Right lobe of liver (tissue), 4 donors: ENCODE measurements at regions not wholly inside any gene's neighbourhood (a gene's known extent, or its start where the extent isn't known, plus 50 kb on each side); places are given as distances from the start of the nearest gene placed in this dataset.

Experiments
- CTCF ChIP-seq, 4 donors: fragments of 200-600 bp in 3 of 4; fragments of 450-650 bp in 1 of 4; IDR thresholded peaks; one replicate each; pipeline versions ENCODE4 v1.5.1 to v1.8.0; 2016 to 2022; ENCODE audit warnings: antibody characterized with exemption in 4 of 4, mild to moderate bottlenecking in 2 of 4
- POLR2A ChIP-seq: fragments of 450-650 bp; IDR thresholded peaks from one replicate; pipeline ENCODE4 v1.6.1; 2017; ENCODE audit warnings: antibody characterized with exemption, mild to moderate bottlenecking
- donor health status: DM: no; HTN: no; CAD: no.
- donor health status: DM: no; HTN: no; CAD: no.
- donor health status: DM: no; HTN: yes; CAD: no.

- no peak for TF ChIP-seq CTCF (IDR thresholded peaks at IDR 0.05)
- no peak for TF ChIP-seq POLR2A
Measured at GRCh38 chr21:31804008-31804394, 68.8 kb upstream of the HUNK start.
